CD4-positive, alpha-beta T cell treated with Interleukin-6 for 4 hours (primary cell): ENCODE measurements at regions not wholly inside any gene's neighbourhood (a gene's known extent, or its start where the extent isn't known, plus 50 kb on each side); places are given as distances from the start of the nearest gene placed in this dataset.

ENCODE experiments used
- DNase-seq: peaks from one replicate; pipeline ENCODE4 v3.0.0-alpha.2; 2020; ENCODE audit warnings: mixed read lengths

DNA sequence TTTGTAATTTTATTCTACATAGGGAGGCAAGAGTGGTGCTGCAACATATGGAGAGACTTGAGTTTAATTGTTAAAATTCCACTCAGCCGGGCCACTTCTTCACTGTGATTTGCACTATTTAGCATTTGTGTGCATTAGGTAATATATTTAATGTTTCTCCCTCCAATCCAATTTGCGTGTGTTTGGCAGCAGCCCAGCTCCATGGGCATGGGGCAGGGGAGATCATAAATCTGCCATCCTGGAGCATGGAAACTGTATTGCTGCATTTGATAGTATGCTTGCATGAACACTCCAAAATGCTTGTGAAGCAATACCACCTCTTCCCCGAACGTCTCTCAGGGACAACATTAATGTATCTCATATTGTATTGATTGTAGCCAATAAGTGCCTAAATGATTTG, 339.1 kb upstream of the RBFOX1 start:
- DNase-seq, result no peak

DNA sequence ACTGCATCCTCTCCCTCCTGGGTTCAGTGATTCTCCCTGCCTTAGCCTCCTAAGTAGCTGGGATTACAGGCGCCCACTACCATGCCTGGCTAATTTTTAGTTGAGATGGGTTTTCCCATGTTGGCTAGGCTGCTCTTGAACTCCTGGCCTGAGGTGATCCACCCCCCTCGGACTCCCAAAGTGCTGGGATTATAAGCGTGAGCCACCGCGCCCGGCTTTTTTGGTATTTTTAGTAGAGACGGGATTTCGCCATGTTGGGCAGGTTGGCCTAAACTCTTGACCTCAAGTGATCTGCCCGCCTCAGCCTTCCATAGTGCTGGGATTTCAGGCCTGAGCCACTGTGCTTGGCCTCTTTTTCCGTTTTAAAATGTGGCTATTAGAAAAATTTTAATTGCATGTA, 343.8 kb upstream of the RBFOX1 start:
- no peak for DNase-seq

- no peak for DNase-seq
These were observed 354.7 kb upstream of the RBFOX1 start for GRCh38 chr16:6977916-6978315.

DNA sequence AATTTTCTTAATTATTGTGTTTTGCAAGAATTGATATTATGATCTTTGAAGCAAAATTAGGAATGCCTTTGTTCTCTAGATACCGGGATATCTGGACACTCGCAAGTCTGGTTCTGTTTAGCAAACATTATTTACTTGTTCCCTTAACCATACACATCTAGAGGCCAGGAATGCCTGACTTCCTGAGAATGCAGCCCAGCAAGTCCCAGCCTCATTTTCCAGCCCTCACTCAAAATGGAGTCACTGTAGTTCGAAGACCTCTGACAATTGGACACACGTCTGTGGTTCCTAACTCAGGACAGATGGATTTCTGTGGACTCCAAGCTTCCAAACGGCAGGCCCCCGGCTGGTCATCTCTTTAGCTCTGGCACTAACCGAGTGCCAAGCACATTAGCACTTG, 355.4 kb upstream of the RBFOX1 start:
- no peak for DNase-seq

- DNase-seq, result no peak
These were observed 355.9 kb upstream of the RBFOX1 start for GRCh38 chr16:6976716-6977115.

DNA sequence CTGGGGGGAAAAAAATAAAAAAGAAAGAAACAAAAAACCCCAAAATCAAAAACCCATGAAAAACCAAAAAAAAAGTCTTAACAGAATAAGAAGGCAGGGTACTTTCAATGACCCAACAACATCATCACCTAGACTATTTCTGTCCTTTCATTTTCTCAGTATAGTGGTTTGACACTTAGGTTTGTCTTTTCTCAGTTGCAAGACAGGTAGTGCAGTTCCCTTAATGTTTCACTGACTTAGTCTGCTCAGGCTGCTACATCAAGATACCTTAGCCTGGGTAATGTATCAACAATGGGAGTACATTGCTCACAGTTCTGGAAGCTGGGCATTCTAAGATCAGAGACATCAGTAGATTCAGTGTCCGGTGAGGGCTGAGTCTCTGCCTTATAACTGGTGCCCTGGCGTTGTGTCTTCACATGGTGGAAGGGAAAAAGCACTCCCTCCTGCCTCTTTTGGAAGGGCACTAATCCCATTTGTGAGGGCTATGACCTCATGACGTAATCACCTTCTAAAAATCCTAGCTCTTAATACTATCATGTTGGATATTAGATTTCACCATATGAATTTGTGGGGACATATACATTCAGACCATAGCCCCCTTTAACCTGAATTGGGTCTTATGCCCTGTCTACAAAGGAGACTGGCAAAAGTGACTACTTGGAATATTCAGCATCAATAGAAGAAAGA, 362.3 kb upstream of the RBFOX1 start:
- DNase-seq, result no peak

- no peak for DNase-seq
These were observed 363.1 kb upstream of the RBFOX1 start for GRCh38 chr16:6969594-6969993.

- DNase-seq, result no peak
These were observed 364.8 kb upstream of the RBFOX1 start for GRCh38 chr16:6967796-6968320.

DNA sequence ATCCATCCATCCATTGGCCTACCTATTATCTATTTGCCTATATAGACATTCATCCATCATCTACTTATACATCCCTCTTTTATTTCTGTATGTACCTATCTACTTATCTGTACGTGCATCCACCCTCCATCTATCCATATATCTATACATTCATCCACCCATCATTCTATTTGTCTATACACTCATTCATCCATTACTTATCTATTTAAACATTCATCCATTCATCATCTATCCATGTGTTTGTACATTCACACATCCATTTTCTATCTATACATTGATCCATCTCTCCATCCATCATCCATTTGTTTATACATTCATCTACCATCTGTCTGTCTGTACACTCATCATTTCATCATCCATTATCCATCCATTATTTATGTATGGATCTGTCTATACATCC, 365.7 kb upstream of the RBFOX1 start:
- DNase-seq, result no peak

GRCh38 chr16:6964679-6965078, 368.0 kb upstream of the RBFOX1 start:
- no peak for DNase-seq

GRCh38 chr16:6961704-6962103, 370.9 kb upstream of the RBFOX1 start:
- no peak for DNase-seq

- DNase-seq, result no peak
These were observed 374.5 kb upstream of the RBFOX1 start for GRCh38 chr16:6958184-6958583.

- no peak for DNase-seq
These were observed 375.0 kb upstream of the RBFOX1 start for GRCh38 chr16:6957681-6958080.

GRCh38 chr16:6956511-6956910, 376.1 kb upstream of the RBFOX1 start:
- DNase-seq, result no peak

- no peak for DNase-seq
These were observed 377.3 kb upstream of the RBFOX1 start for GRCh38 chr16:6955303-6955702.

DNA sequence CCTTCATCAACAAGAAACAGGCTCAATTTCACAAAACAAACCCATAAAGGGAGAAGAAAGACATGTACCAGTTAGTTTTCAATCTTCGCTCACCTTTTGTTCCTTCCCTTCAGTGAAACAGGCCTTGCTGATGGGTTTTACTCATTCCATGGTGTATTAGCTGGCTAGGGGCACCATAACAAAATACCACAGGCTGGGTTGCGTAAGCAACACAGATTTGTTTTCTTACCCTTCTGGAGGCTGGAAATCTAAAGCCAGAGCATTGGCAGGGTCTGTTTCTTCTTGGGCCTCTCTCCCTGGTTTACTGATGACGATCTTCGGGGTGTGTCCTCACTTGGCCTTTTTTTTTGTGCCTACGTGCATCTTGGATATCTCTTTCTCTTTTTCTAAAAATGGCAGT, 383.4 kb upstream of the RBFOX1 start:
- DNase-seq, result no peak

DNA sequence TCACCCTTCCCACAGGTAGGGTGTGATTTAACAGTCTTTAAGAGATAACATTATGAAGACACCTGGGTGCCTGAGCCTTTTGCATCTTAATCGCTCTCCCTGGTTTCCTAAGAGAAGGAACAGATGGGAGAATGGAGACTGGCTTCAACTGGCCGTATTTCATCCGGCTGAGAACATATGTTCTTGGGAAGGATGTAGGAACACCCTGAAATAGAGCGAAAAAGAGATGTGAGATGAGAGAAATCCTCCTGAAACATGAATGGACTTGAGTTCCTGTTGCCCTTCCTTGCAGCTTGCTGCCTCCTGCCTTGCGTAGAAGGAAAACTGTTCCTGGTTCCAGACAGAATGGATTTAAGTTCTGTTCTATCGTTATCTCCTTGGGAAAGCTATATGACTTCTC, 385.4 kb upstream of the RBFOX1 start:
- DNase-seq, result no peak

DNA sequence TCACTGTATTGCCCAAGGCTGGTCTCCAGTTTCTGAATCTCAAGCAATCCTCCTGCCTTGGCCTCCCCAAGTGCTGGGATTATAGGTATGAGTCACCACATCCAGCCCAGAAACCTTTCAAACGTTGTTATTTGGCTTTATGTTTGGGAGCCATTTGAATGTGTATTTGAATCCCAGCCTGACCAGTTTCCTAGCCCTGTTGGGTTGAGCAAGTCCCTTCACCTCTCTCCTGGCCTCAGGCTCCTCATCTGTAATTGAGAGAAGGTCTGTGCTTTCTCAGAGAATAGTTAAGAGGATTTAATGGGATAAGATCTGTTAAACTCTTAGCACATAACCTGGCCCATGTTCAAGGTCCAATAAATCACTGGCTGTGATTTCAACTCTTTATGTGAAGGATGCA, 385.8 kb upstream of the RBFOX1 start:
- no peak for DNase-seq

- DNase-seq, result no peak
These were observed 386.5 kb upstream of the RBFOX1 start for GRCh38 chr16:6946106-6946505.

GRCh38 chr16:6940968-6941367, 391.7 kb upstream of the RBFOX1 start:
- no peak for DNase-seq

GRCh38 chr16:6937641-6938040, 395.0 kb upstream of the RBFOX1 start:
- no peak for DNase-seq

- no peak for DNase-seq
These were observed 399.7 kb upstream of the RBFOX1 start for GRCh38 chr16:6932871-6933385.

GRCh38 chr16:6929868-6930267, 402.8 kb upstream of the RBFOX1 start:
- no peak for DNase-seq

DNA sequence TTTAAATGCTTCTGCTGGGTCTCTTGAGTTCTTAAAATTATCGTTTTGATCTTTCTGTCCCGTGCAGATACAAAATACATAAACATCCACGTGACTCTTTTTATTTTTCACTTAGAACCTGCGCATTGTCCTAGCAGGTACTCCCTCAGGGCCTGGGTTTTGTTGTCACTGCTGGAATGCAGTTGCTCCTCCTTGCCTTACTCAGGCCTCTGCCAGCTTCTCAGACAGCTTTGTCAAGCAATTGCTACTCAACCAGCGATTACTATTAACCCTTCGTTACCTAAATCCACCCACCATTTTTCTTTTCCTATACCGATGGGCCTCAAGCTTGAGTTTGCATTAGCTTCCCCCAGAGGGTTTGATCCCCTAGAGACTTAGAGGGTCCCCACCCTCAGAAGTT, 405.9 kb upstream of the RBFOX1 start:
- DNase-seq, result no peak

DNA sequence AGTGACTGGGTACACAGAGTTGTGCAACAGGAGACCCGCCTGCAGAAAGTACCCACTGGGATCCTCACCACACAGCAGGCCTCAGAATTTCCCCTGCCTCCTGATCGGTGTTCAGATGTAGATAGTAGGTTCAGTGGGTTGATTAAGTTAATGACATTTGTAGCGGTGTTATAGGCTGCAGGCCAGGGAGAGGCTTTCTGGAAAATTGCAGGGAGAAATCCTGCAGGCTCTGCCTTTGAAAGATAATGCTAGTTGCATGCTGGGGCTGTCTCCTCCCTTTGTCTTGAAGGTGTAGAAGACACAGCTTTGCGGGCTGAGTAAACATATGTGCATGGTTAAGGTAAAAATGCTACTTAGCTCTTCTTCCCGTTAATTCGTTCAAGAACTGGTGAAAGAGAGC, 406.3 kb upstream of the RBFOX1 start:
- DNase-seq, result no peak
